ENCODE measurements at regions not wholly inside any gene's neighbourhood (a gene's known extent, or its start where the extent isn't known, plus 50 kb on each side); places are given as distances from the start of the nearest gene placed in this dataset.
A peak's percentile ranks its signal among the peaks of the same experiment; 100 is the strongest.
"Not testable (repeated sequence)": the region's sequence is repeated elsewhere in the genome, so short reads cannot be mapped to it uniquely, and the experiment has no call there.

DNA sequence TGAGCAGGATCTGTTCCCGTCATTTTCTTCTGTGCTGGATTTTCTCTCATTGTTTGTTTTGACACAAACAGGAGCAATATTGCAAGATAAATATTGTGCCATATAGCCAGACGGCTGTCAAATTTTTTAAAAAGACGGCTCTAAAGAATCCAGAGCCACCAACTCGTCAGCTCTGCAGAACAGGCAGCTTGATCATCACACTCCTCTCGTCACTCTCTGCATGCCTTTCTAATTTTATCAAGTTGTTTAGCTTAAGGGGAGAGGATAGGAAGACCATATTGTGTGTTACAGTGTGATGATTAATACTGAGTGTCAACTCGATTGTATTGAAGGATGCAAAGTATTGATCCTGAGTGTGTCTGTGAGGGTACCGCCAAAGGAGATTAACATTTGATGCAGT, 562.8 kb downstream of the GALC start:
- no peak for DNase-seq (ENCODE audit: low read depth)
- in situ Hi-C loops (cut with HindIII; ENCODE audit: low pct_unique_long_range_greater_than_20kb, low sequenced_read_pairs): no loop called here

DNA sequence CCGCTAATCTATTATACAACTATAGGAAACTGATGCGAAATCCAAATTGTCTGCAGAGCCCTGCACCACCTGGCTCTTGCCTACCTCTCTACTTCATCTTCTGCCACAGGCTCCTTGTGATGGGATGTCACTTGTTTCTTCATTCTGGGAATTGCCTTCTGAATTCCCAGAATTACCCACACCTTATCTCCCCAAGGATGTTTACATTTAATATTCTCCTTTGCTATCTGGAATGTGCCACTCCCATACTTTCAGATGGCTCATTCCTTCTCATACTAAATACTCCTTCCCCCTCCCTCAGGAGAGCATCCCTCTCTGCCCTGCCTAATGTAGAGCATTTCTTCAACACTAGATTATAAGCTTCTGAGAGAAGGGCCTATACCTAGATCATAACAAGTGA, 573.1 kb downstream of the GALC start:
- in situ Hi-C loops (cut with HindIII; ENCODE audit: low pct_unique_long_range_greater_than_20kb, low sequenced_read_pairs): no loop called here
- DNase-seq (ENCODE audit: low read depth): no peak

DNA sequence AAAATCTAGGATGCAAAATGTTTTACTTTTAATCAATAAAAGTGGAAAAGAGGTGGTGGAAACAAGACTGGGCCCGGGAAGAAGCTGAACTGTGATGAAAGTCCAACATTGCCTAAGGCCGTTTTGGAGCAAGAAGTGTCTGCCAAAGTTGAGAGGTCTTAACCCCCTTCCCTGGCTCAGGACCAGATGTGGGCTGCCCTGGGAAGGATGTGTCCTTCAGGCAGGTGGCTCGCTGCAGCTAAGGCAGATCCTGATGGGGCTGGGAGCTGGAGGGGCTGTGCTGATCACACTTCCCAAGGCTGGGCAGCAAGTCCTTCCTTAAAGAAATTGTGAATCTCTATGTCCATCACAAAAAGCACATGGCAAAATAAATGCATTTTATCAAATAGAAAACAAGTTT, 581.6 kb downstream of the GALC start:
- DNase-seq (ENCODE audit: low read depth): no peak
- in situ Hi-C loops (cut with HindIII; ENCODE audit: low pct_unique_long_range_greater_than_20kb, low sequenced_read_pairs): no loop called here

DNA sequence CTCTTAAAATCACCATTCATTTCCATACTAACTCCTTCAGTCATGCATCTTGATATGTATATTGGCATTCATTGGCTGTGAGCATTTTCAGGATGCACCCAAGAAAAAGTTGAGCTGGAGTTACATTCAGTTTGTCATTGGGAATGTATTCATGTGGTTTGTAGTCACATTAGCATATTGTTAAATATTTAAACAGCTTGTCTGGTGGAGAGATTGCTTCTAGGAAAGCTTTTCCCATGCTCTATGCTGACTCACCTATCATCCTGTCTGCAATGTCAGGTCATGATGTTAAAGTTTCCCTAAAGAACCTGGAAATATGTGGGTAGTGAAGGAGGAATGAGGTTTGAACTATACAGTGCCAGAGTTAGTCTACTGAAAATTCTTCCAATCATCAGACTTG, 583.6 kb downstream of the GALC start:
- in situ Hi-C loops (cut with HindIII; ENCODE audit: low pct_unique_long_range_greater_than_20kb, low sequenced_read_pairs): no loop called here
- DNase-seq (ENCODE audit: low read depth): peak; percentile 50

DNA sequence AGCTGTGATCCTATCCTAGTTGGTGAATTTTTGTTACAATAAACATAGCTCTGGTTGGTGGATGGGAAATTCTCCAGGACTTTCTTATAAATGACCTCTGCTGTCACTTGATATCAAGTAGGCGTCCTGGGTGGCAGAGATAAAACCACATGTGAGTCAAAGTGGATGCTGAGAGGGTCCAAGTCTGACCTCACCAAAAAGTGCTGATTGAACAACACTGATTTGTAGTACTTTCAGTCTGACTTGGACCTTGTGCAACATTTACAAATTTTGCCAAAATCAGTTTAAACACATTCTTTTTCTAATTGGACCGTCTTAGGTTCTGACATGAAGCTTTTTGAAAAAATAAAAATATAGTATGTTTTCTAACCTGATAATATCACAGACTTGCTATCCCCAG, 585.6 kb downstream of the GALC start:
- in situ Hi-C loops (cut with HindIII; ENCODE audit: low pct_unique_long_range_greater_than_20kb, low sequenced_read_pairs): no loop called here
- no peak for DNase-seq (ENCODE audit: low read depth)

DNA sequence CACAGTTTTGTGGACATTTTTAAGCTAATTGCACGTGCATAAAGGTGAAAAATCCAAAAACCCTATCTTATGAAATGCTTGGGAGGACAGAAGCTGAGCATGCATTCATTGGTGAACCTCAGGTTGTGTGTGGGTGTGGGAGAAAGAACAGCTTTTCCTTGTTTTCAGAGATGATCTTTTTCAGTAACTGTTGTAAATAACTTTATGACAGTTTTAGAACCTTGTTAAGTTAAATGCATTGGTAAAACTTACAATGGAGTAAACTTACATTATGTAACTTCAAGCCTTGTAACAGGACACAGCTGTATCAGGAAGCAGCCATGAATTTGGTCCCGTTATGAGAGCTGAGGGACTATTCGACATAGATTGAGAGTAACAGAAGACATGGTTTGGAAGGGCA, 587.4 kb downstream of the GALC start:
- no peak for DNase-seq (ENCODE audit: low read depth)
- in situ Hi-C loops (cut with HindIII; ENCODE audit: low pct_unique_long_range_greater_than_20kb, low sequenced_read_pairs): no loop called here

DNA sequence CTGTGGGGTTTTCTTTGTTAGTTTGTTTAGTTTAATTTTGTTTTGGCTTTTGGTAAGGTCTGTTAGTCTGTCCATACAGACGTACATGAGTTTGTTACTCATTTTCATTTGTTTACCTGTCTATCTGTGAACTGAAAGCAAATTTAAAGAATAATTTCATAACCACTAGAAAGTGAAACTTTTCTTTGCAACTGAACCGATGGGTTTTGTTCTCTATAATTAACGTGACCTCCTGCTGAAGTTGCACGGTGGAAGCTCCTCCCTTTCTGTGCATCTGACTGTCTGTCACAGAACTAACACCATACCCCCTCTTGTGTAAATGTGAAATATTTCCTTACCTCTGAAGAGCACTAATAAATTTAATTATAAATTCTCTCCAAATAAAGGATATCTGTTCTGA, 595.5 kb downstream of the GALC start:
- in situ Hi-C loops (cut with HindIII; ENCODE audit: low pct_unique_long_range_greater_than_20kb, low sequenced_read_pairs): no loop called here
- DNase-seq (ENCODE audit: low read depth): no peak

DNA sequence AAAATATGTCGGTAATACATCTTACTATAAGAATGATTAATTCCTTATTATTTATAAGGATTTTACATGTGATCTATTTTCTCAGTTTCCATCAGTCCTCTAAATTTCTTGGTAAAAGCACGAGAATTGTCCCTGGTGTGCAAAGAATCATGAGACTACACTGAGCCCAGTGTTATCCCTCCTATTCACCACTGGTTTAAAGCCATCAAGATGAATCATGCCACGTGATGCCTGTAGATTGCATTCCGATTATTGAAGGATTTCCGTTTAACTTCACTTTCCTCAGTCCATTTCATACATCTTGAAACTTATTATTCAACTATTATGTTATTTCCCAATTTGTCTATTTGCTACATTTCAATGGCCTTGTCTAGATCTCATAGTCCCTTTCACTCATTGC, 601.9 kb downstream of the GALC start:
- no peak for DNase-seq (ENCODE audit: low read depth)
- in situ Hi-C loops (cut with HindIII; ENCODE audit: low pct_unique_long_range_greater_than_20kb, low sequenced_read_pairs): no loop called here

DNA sequence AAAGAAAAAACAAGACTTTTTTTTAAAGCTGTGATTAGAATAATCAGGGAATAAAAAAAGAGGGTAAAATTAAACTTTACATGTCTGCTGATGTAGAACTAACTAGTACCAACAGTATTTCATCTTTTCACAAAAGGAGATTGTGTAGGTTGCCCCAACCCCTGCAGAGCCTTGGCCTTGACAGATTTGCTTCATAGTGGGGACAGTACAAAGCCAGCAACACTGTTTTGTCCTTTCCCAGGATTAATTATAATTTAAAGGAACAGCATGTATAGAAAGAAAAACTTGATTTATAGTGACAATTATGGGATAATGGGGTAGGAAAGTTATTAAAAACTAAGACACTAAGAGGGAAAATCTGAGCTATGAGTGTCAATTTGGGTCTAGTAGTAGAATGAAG, 604.0 kb downstream of the GALC start:
- no peak for DNase-seq (ENCODE audit: low read depth)
- in situ Hi-C loops (cut with HindIII; ENCODE audit: low pct_unique_long_range_greater_than_20kb, low sequenced_read_pairs): no loop called here

DNA sequence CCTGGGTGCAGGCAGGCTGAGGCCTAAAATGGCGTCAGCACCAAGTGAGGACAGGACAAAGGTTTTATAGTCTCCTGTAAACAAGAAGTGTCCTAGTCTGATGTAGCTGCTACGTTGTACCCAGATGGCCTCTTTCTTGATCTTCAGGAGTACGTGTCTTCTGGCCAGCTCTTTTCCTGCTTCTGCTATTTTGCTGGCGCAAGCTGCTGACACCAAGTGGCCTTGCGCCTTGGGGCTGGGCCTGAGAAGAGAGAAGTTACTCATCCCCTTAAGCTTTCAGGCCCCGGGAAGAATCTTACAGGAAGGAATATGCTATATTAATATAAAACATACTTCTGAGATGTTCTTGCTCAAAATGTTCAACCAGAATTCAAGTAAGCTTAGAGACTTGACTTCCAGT, 605.2 kb downstream of the GALC start:
- DNase-seq (ENCODE audit: low read depth): no peak
- in situ Hi-C loops (cut with HindIII; ENCODE audit: low pct_unique_long_range_greater_than_20kb, low sequenced_read_pairs): no loop called here

DNA sequence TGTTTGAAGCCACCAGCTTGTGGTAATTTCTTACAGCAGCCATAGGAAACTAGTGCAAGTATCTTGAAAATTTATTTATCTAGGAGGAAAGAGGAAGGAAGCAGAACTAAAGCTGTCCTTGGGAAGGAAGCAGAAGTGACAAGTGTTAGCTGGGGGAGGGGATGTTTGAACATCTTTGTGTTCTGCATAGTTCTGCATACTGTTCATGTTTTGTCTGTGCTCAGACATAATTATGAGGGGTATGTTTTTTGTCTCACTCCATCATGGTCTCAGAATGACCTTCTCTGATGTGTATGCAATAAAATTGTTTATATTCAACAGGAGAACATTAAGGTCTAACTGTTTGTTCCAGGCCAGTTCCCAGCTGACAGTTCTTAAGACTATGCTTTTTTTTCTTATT, 606.5 kb downstream of the GALC start:
- DNase-seq (ENCODE audit: low read depth): no peak
- in situ Hi-C loops (cut with HindIII; ENCODE audit: low pct_unique_long_range_greater_than_20kb, low sequenced_read_pairs): no loop called here

DNA sequence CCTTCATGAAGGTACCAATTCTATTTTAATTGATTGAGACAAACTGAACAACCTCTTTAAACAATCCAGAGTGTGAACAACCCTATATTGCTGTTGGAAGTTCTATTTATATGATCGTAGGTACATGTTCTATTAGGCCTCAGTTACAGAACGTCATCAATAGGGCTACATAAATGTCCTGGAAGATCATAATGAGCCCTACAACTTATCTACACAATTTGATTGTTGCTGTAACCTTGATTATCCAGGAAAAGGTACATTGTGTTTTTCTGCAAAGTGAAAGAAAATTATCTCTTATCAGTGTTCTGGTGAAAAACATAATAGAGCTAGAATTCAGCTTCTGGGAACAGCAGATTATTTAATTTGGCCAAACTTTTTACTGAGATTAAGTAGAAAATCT, 612.9 kb downstream of the GALC start:
- DNase-seq (ENCODE audit: low read depth): no peak
- in situ Hi-C loops (cut with HindIII; ENCODE audit: low pct_unique_long_range_greater_than_20kb, low sequenced_read_pairs): no loop called here

DNA sequence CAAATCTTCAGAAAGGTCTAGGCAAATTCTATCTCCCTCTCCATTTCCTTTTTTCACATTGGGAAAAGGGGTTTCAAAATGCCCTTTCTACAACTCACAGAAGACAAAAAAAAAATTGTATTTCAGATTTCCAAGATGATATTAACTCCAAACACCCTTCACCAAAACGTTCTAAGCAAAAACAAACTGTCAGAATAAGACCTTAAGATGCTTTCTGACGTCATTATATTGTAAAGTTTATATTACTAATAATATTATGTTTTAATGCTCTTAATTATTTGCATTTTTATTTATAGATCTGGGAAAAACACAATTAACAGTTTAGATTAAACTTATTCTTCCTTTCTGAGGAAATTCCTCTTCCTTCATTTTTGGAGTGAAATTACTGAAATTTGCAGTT, 624.2 kb downstream of the GALC start:
- in situ Hi-C loops (cut with HindIII; ENCODE audit: low pct_unique_long_range_greater_than_20kb, low sequenced_read_pairs): no loop called here

DNA sequence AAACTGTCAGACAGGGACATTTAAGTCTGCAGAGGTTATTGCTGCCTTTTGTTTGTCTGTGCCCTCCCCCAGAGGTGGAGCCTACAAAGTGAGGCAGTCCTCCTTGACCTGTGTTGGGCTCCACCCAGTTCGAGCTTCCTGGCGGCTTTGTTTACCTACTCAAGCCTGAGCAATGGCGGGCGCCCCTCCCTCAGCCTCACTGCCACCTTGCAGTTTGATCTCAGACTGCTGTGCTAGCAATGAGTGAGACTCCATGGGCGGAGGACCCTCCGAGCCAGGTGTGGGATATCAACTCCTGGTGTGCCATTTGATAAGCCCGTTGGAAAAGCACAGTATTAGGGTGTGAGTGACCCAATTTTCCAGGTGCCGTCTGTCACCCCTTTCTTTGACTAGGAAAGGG, 632.7 kb downstream of the GALC start:
- in situ Hi-C loops (cut with HindIII; ENCODE audit: low pct_unique_long_range_greater_than_20kb, low sequenced_read_pairs); DNase-seq (ENCODE audit: low read depth): not testable (repeated sequence)

More for the DNA sequence above, 624.2 kb downstream of the GALC start:
- no peak for DNase-seq (ENCODE audit: low read depth)

DNA sequence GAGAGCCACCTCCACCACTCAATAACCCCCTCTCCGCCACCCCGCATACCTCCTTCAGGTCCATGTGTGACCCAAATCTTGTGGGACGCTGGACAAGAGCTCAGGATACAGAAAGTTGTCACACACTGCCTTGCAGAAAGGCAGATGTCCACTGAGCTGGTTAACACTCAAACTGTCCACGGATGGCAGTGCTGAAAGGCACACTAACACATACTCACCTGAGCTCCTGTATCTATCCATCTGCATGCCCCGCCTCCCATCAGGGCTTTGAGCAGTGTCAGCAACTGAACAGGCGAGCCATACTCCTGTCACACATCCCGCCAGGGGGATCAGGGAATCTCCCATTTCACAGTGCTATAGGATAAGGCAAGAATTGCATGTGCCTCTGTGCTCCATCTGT, 642.0 kb downstream of the GALC start:
- in situ Hi-C loops (cut with HindIII; ENCODE audit: low pct_unique_long_range_greater_than_20kb, low sequenced_read_pairs): no loop called here
- DNase-seq (ENCODE audit: low read depth): no peak

DNA sequence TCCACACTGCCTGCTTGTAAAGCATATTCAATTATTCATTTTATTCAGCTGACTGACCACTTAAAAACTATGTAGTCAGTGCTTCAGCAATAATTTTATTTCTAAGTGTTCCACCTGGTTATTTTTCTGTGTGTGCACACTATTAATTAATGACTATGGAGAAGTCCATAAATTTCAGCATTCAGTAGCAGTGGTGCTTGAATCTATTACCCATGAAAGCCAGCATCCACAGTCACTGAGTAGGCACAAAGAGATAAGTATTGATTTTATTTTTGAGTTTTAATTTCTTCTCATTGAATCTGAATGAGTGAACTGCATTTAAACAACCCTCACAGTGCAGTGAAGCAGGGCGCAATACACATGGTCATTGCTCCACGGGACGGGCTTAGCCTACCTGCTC, 643.1 kb downstream of the GALC start:
- DNase-seq (ENCODE audit: low read depth): no peak
- in situ Hi-C loops (cut with HindIII; ENCODE audit: low pct_unique_long_range_greater_than_20kb, low sequenced_read_pairs): no loop called here

DNA sequence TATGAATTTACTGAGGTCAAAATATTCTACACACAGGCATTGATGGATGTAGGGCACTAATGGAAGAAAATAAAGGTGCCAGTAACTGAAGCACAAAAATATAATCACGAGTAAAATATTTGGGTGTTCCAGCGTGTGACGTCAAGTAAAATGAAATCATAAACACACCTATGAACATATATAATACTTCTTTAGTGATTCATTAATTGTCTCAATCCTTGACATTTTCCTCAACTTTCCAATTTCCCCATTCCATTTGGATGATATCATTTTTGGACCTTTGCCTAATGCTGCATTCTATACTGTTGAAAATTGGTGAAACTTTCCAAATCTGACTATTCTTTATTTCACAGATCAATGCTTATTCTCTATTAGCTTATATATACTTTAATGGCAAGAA, 649.3 kb downstream of the GALC start:
- no peak for DNase-seq (ENCODE audit: low read depth)
- in situ Hi-C loops (cut with HindIII; ENCODE audit: low pct_unique_long_range_greater_than_20kb, low sequenced_read_pairs): no loop called here

DNA sequence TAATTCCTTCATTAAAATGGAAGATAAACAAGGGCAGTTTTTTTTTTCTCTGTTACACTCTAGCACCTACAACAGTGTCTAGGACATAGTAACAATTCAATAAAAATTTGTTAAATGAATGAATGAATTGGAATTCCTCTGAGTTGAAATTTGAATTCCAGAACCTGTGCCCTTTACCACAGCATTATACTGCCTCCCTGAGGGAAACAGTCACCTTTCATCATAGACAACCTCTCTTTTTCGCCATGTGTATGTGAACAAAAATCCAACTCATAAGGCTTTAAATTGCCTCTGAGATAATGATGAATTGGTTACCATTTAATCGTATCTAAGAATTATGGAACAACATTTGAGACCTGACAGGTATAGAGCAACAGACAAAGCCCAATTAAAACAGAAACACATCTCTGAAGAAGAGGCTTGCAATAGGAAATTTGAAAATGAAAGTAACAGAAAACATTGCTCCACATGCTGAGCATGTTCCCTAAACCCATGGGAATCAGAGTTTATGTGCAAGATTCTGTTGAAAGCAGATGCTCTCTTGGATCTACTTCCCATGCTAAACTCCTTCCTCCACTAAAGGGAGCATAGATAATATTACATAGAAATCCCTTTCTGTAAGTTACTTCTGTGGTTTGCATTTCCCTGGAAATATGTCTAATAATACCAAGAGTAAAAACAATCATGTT, 657.8 kb downstream of the GALC start:
- in situ Hi-C loops (cut with HindIII; ENCODE audit: low pct_unique_long_range_greater_than_20kb, low sequenced_read_pairs): no loop called here
- DNase-seq (ENCODE audit: low read depth): no peak

DNA sequence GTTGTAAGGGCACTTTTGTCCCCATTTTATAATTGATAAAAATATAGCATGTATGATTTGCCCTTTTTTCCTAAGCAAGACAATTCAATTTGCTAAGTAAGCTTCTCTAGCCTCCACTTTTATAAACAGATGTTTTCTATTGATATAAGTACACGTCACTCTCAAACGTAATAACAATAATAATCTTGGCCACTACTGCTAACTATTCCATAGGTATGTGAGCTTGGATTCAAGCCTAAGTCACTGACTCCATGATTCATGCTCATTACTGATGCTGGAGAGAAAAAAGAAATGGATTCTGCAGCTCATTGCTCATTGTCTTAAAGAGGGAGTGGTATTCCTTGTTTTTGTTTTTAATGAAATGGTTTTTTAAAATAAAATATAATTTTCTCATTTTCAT, 661.0 kb downstream of the GALC start:
- in situ Hi-C loops (cut with HindIII; ENCODE audit: low pct_unique_long_range_greater_than_20kb, low sequenced_read_pairs): no loop called here

DNA sequence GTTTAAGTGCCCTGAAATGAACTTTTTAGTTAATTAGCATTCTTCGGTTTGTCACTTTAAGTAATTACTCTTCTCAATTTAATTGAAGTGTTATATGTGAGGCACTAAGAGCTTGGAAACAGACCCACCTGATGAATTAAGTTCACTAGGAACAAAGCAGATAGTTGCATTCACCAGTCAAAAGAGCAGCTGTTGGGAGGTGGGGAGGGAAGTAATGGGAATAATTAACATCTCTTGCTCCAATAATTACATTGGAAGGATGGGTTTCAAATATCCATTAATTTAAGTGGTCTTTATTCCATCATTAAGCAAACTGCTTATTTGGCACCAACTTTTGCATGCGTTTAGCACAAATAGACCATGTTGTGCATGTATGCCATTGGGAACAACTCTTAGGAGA, 667.2 kb downstream of the GALC start:
- DNase-seq (ENCODE audit: low read depth): no peak
- in situ Hi-C loops (cut with HindIII; ENCODE audit: low pct_unique_long_range_greater_than_20kb, low sequenced_read_pairs): no loop called here

More for the DNA sequence above, 661.0 kb downstream of the GALC start:
- DNase-seq (ENCODE audit: low read depth): no peak

DNA sequence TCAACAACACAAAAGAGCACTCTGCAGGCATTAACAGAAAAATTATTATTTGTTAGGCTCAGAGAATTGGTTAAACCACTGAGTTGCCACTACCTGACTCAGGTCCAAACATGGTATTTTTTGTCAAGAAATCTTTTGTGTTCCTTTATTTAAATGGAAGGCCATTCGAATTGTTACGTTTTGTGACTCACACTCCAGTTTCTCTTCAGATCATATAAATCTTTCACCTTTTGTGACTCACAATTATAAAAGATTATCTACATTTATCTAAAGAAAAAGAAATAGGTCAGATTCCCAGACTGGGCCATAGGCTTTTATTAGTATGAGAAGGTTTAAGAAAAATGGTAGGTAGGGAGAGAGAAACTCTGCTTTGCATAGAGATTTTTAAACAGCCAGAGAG, 669.8 kb downstream of the GALC start:
- in situ Hi-C loops (cut with HindIII; ENCODE audit: low pct_unique_long_range_greater_than_20kb, low sequenced_read_pairs): no loop called here
- DNase-seq (ENCODE audit: low read depth): no peak
